Parathyroid adenoma (tissue), 2 donors: ENCODE measurements at regions not wholly inside any gene's neighbourhood (a gene's known extent, or its start where the extent isn't known, plus 50 kb on each side); places are given as distances from the start of the nearest gene placed in this dataset.

ENCODE experiments used
- H2AFZ ChIP-seq: fragments of 300-600 bp; sonication (generic); one replicate; pipeline ENCODE4 v1.7.0; 2017; ENCODE audit warnings: antibody characterized with exemption, mild to moderate bottlenecking
- H3K27ac ChIP-seq: fragments of 300-600 bp; sonication (generic); one replicate; pipeline ENCODE4 v1.7.0; 2017
- H3K27me3 ChIP-seq: fragments of 300-600 bp; sonication (generic); one replicate; pipeline ENCODE4 v1.7.0; 2017; ENCODE audit warnings: low read length; ENCODE audit not compliant: control insufficient read depth, insufficient read depth
- H3K36me3 ChIP-seq: fragments of 300-600 bp; sonication (generic); one replicate; pipeline ENCODE4 v1.7.0; 2017; ENCODE audit warnings: low read length; ENCODE audit not compliant: control insufficient read depth, insufficient read depth
- H3K4me1 ChIP-seq: fragments of 300-600 bp; sonication (generic); one replicate; pipeline ENCODE4 v1.7.0; 2017; ENCODE audit warnings: control low read depth
- H3K4me2 ChIP-seq: fragments of 300-600 bp; sonication (generic); one replicate; pipeline ENCODE4 v1.7.0; 2017; ENCODE audit warnings: low read length
- H3K4me3 ChIP-seq: fragments of 300-600 bp; sonication (generic); one replicate; pipeline ENCODE4 v1.7.0; 2017; ENCODE audit warnings: low read depth, low read length
- H3K79me2 ChIP-seq: fragments of 300-600 bp; sonication (generic); one replicate; pipeline ENCODE4 v1.7.0; 2017; ENCODE audit warnings: control low read depth
- H3K9ac ChIP-seq: fragments of 300-600 bp; sonication (generic); one replicate; pipeline ENCODE4 v1.7.0; 2017; ENCODE audit warnings: mild to moderate bottlenecking
- H3K9me3 ChIP-seq: fragments of 300-600 bp; sonication (generic); one replicate; pipeline ENCODE4 v1.7.0; 2017; ENCODE audit warnings: low read length; ENCODE audit not compliant: control insufficient read depth
- CTCF ChIP-seq: fragments of 300-600 bp; sonication (generic); IDR thresholded peaks from one replicate; pipeline ENCODE4 v1.7.0; 2017; ENCODE audit warnings: antibody characterized with exemption, mild to moderate bottlenecking
- donor health status: primary hyperparathyroidism.

GRCh38 chr22:48490500-48491411, 1336.9 kb downstream of the BRD1 start:
- Histone ChIP-seq H3K4me3 (no peak overlapping the region), H2AFZ (no peak overlapping the region)

DNA sequence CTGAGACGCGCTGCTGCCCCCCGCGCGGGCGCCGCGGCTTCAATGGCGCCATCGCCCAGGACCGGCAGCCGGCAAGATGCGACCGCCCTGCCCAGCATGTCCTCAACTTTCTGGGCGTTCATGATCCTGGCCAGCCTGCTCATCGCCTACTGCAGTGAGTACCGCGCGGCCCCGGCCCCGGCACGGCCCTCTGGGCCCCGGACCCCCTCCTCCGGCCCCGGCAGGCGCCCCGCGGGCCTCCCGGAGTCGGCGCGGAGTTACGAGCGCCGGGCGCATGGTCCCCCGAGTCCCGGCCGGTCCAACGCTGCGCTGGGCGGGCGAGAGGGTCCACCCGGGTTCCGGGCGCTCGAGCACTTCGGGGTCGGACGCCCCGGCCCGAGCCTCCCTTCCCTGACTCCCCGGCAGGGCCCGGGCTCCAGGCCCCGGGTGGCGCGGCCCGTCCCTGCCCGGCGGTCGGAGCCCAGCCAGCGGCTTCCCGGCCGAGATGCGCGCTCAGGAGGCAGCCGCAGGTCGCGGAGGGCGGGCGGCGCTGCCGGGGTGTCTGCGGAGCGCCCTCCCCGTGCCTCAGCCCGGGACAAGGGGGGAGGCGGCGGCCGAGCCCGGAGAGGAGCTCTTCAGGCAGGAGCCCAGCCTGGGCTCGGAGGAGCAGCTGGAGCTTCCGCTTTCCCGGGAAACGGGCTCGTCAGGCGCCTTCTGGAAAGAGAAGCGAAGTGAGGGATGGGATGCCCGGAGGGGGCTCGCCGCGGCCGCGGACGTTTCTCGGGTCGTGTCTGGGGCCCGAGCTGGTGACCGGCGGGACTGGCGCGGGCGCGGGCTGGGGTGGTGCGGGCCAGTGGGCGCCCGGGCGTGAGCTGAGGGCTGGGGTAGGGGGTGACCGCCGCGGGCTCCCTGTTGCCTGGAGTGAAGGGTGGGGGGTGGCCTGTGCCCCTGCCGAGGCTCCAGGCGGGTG, 1337.8 kb downstream of the BRD1 start:
- no peaks in the 10 kb centered on the region for H3K36me3 ChIP-seq
- H3K4me2 ChIP-seq = peak overlapping the region; percentile 58
- H3K9me3 ChIP-seq = no peaks in the 10 kb centered on the region
- H3K4me3 ChIP-seq = peak overlapping the region; percentile 2
- H3K79me2 ChIP-seq = no peaks in the 10 kb centered on the region
- no peak overlapping the region for H2AFZ ChIP-seq
- no peak for TF ChIP-seq CTCF
- no peaks in the 10 kb centered on the region for H3K4me1 ChIP-seq
- H3K9ac ChIP-seq = no peak overlapping the region
- no peak overlapping the region for H3K27ac ChIP-seq
- no peaks in the 10 kb centered on the region for H3K27me3 ChIP-seq

More at GRCh38 chr22:48490500-48491411, 1336.9 kb downstream of the BRD1 start:
- peak overlapping the region; percentile 58 for H3K4me2 ChIP-seq
- TF ChIP-seq CTCF = no peak
- H3K4me1 ChIP-seq = no peaks in the 10 kb centered on the region
- no peaks in the 10 kb centered on the region for H3K36me3 ChIP-seq
- H3K79me2 ChIP-seq = no peaks in the 10 kb centered on the region
- no peak overlapping the region for H3K27ac ChIP-seq
- no peaks in the 10 kb centered on the region for H3K9me3 ChIP-seq
- no peak overlapping the region for H3K9ac ChIP-seq
- H3K27me3 ChIP-seq = no peaks in the 10 kb centered on the region

DNA sequence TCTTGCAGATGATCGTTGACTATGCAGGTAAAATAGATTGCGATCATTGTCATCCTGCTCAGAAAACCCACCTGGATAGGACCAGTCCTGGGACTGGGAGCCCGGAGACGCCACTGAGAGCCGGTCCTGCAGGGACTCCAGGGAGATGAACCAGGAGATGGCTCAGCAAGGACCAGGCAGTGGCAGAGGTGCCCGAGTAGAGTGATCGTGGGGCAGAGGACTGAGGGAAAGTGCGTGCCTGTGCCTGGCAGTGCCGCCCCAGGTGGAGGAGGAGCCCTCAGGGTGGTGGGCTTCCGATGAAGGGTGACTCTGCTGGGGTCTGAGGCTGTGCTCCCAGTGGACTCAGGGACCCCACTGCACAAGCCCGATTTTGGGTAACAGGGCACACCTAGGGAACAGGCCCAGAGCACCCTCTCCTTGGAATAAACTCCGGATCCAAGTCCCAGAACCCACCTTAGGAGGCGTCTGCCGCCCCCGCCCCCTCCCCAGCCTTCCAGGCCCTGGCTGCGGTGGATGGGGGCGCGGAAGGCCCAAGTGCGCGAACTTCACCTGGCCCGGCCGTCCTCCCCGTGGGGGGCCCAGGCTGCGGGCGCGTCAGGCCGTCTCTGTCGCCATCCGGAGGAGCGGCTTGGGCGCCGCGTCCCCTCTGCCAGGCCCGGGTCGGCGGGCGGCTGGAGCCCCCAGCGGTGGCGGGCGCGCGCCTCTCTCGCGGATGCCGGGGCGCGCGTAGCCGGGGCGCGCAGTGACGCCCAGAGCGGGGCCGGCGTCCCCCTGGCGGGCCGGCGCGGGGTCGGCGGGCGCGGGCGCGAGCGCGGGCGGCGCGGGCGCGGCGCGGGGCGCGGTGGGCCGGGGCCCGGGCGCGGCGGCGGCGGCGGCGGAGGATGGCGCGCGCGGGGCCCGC, 1338.8 kb downstream of the BRD1 start:
- no peaks in the 10 kb centered on the region for H3K79me2 ChIP-seq
- H3K4me1 ChIP-seq = no peaks in the 10 kb centered on the region
- H3K27me3 ChIP-seq = no peaks in the 10 kb centered on the region
- no peaks in the 10 kb centered on the region for H3K36me3 ChIP-seq
- H3K4me3 ChIP-seq = no peak overlapping the region
- H3K4me2 ChIP-seq = no peak overlapping the region
- no peak for TF ChIP-seq CTCF
- H3K27ac ChIP-seq = no peak overlapping the region
- H3K9me3 ChIP-seq = no peaks in the 10 kb centered on the region
- H3K9ac ChIP-seq = no peak overlapping the region
- no peak overlapping the region for H2AFZ ChIP-seq

DNA sequence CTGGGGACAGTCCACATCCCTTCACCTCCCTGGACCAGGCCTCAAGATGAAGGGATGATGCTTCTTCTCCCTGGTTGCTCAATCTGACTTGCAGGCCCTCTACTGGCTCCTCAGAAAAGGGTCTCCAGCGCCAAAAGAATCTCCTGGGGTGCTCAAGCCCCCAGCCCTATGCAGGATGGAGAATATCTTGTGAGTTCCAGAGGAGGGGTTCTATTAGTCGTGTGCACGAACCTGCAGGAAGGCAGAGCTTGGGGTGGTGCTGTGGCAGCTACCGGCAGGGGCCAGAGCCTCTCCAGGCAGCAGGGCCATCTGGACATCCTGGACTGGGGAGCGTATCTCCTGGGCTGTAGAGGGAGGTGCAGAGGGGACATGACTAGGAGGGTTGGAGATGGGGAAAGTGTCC, 1339.5 kb downstream of the BRD1 start:
- no peaks in the 10 kb centered on the region for H3K9me3 ChIP-seq
- no peak overlapping the region for H3K9ac ChIP-seq
- no peaks in the 10 kb centered on the region for H3K36me3 ChIP-seq
- no peak overlapping the region for H3K4me3 ChIP-seq
- H3K4me1 ChIP-seq = no peaks in the 10 kb centered on the region
- H3K4me2 ChIP-seq = no peak overlapping the region
- H3K27ac ChIP-seq = no peak overlapping the region
- H2AFZ ChIP-seq = no peak overlapping the region
- no peaks in the 10 kb centered on the region for H3K27me3 ChIP-seq
- no peak for TF ChIP-seq CTCF
- H3K79me2 ChIP-seq = no peaks in the 10 kb centered on the region
